Tibial nerve (tissue), 4 donors: ENCODE measurements at regions not wholly inside any gene's neighbourhood (a gene's known extent, or its start where the extent isn't known, plus 50 kb on each side); places are given as distances from the start of the nearest gene placed in this dataset.

Experiments
- DNase-seq, 2 donors: peaks; one replicate each; pipeline ENCODE4 v3.0.0-alpha.2; 2019; ENCODE audit warnings: low spot score in 2 of 2
- H3K27ac ChIP-seq, 4 donors: fragments of 200-600 bp; sonication (generic) in 3 of 4; one replicate each; pipeline ENCODE4 v1.5.1; 2017 to 2019; ENCODE audit warnings: mild to moderate bottlenecking in 1 of 4
- H3K27me3 ChIP-seq, 2 donors: fragments of 200-600 bp; sonication (generic) in 1 of 2; one replicate each; pipeline versions ENCODE4 v1.5.1 to v1.6.0; 2017 to 2019
- H3K36me3 ChIP-seq, 3 donors: fragments of 200-600 bp; sonication (generic); one replicate each; pipeline ENCODE4 v1.5.1; 2018 to 2019
- H3K4me1 ChIP-seq, 4 donors: fragments of 200-600 bp; sonication (generic) in 3 of 4; one replicate each; pipeline ENCODE4 v1.5.1; 2017 to 2019
- H3K4me3 ChIP-seq, 4 donors: fragments of 200-600 bp; sonication (generic) in 3 of 4; one replicate each; pipeline ENCODE4 v1.5.1; 2017 to 2019; ENCODE audit warnings: mild to moderate bottlenecking in 1 of 4, moderate library complexity in 1 of 4
- H3K9me3 ChIP-seq, 4 donors: fragments of 200-600 bp; sonication (generic) in 3 of 4; one replicate each; pipeline ENCODE4 v1.5.1; 2017 to 2019
- EP300 ChIP-seq, 2 donors: sonication (generic); formaldehyde crosslinking; IDR thresholded peaks; one replicate each; pipeline ENCODE4 v1.6.1; 2017; ENCODE audit warnings: antibody characterized with exemption in 2 of 2, mild to moderate bottlenecking in 1 of 2
- POLR2A ChIP-seq, 2 donors: fragments of 450-650 bp; IDR thresholded peaks; one replicate each; pipeline ENCODE4 v1.6.1; 2017; ENCODE audit warnings: antibody characterized with exemption in 2 of 2, mild to moderate bottlenecking in 2 of 2, moderate library complexity in 2 of 2
- WGBS, 2 donors: methylation state at CpG; one replicate each; pipeline ENCODE4 v1.1.5; 2018; 5-methylcytosine and 5-hydroxymethylcytosine counted together
- TF ChIP-seq, protein P1 (sequence below), 5 experiments: fragments of 200-600 bp in 3 of 5; fragments of 450-650 bp in 2 of 5; sonication (generic) in 3 of 5; IDR thresholded peaks; one replicate each; pipeline ENCODE4 v1.5.1; 2016 to 2019; ENCODE audit warnings: antibody characterized with exemption in 5 of 5, mild to moderate bottlenecking in 3 of 5, moderate library complexity in 2 of 5

DNA sequence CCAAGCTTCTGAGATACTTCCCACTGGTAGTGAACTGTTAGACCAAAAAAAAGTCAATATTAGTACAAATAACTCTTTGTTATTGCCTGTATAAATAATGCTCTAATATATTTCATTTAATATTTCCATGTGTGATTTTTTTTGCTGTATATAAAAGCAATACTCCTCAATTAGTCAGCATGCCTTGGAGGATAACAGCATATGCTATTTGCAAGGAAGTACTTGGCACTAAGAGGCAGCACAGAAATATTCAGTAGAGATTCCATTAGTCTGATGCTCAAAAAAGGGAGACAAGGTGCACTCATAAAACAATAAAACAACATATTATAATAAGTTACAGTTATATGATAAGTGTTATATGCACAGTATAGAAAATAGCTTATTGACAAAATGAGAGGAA lies 296.6 kb upstream of the MPDZ start:
- no peaks in the 10 kb centered on the region for H3K9me3 ChIP-seq
- H3K27ac ChIP-seq: no peak overlapping the region
- no peaks in the 10 kb centered on the region for H3K36me3 ChIP-seq
- no peak for DNase-seq
- no peaks in the 10 kb centered on the region for H3K4me1 ChIP-seq
- no peak overlapping the region for H3K4me3 ChIP-seq
- TF ChIP-seq POLR2A (IDR thresholded peaks at IDR 0.05) (no peak), EP300 (IDR thresholded peaks at IDR 0.05) (no peak)
- TF ChIP-seq, protein P1, sequence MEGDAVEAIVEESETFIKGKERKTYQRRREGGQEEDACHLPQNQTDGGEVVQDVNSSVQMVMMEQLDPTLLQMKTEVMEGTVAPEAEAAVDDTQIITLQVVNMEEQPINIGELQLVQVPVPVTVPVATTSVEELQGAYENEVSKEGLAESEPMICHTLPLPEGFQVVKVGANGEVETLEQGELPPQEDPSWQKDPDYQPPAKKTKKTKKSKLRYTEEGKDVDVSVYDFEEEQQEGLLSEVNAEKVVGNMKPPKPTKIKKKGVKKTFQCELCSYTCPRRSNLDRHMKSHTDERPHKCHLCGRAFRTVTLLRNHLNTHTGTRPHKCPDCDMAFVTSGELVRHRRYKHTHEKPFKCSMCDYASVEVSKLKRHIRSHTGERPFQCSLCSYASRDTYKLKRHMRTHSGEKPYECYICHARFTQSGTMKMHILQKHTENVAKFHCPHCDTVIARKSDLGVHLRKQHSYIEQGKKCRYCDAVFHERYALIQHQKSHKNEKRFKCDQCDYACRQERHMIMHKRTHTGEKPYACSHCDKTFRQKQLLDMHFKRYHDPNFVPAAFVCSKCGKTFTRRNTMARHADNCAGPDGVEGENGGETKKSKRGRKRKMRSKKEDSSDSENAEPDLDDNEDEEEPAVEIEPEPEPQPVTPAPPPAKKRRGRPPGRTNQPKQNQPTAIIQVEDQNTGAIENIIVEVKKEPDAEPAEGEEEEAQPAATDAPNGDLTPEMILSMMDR (IDR thresholded peaks at IDR 0.05): no peak
- no peaks in the 10 kb centered on the region for H3K27me3 ChIP-seq

DNA sequence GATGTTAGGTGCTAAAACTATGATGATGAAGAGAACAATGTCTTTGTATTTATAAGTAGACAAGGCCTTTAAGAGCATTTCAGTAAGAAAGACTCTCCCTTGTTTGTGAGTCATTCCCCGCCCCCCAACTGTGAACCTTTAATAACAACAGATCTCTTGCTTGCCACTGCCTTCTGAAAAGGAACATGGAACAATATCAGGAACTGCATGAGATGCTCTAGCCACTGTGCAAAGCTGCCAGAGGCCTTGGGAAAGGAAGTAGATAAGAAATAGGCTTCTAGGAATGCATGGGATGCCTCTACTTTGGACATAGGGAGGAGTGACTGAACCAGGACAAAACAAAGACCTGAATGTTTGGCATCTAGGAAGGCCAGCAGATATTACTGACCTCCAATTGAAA lies 296.1 kb upstream of the MPDZ start:
- H3K4me3 ChIP-seq: no peak overlapping the region
- no peaks in the 10 kb centered on the region for H3K36me3 ChIP-seq
- H3K27ac ChIP-seq: no peak overlapping the region
- H3K9me3 ChIP-seq: no peaks in the 10 kb centered on the region
- DNase-seq: no peak
- H3K27me3 ChIP-seq: no peaks in the 10 kb centered on the region
- TF ChIP-seq, protein P1 (IDR thresholded peaks at IDR 0.05): no peak
- TF ChIP-seq POLR2A (IDR thresholded peaks at IDR 0.05): no peak
- peak in 1 of 2 donors; percentile 29 for TF ChIP-seq EP300 (IDR thresholded peaks at IDR 0.05)
- H3K4me1 ChIP-seq: peaks cover 0 to 5% (median 1%) of the 10 kb centered on the region in 4 donors
- WGBS, 2 donors: 96 to 100% methylated on average over 1 of the region's 1 CpG

DNA sequence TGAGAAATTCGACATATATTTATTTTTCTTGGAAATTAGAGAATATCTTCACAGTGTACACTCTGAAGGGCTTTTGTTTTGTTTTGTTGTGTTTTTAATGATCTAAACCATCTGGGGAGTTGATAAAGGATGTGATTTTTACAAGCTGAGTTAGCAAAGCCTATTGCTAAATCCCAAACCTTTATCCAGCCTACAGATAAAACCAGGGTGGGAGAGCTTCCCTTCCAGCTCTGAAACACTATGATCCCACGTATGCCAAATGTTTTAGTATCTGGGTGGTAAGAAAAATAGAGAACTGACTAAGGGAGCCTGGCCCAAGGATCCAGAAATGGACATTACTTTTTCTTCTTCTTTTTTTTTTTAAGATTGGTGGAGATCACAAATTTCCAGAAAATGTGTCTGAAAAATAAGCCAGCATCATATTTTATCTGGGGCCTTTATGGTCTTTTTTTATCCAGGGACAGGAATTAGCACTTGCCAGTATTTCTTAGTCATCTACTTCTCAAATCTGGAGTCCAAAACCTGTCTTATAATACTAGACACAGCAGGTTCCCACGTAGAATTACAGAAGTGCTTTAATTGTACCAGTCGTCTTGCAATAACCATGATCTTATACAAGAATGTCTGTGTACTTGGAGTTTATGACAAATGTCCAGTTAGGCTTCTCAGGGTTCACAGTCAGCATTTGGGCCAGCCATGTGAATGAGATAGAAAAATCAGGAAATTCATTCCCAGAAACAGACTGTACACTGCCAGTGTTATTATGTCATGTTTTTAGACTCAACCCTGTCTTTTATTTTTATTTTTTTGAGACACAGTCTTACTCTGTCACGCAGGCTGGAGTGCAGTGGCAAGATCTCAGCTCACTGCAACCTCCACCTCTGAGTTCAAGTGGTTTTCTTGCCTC lies 290.8 kb upstream of the MPDZ start:
- 45 to 46% methylated on average over 5 of the region's 5 CpGs for WGBS, 2 donors

DNA sequence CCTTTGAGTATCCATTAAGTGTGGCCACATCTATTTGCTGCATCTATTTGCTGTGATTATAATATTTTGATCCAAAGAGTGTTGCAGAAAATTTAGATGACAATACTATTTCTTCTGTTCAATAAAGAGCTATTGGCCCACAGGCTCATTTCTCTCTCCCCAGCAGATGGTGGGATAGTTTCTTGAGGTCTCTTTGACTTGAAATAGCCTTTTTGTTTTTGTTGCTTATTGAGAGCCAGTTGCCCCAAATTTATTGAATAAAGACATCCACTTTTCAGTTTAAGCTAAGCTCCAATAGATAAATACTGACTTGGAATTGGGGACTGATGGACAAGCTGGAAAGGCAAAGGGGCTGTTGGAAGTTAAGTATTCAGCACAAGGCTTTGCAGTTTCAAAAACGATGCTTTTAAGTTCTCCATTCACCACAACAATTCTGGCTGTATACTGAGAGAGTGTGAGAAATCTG lies 290.1 kb upstream of the MPDZ start:
- no peaks in the 10 kb centered on the region for H3K36me3 ChIP-seq
- no peak for DNase-seq
- H3K27me3 ChIP-seq: no peaks in the 10 kb centered on the region
- peak overlapping the region in 2 of 4 donors; percentile 85 to 93 for H3K27ac ChIP-seq
- no peaks in the 10 kb centered on the region for H3K9me3 ChIP-seq
- H3K4me1 ChIP-seq: peaks cover 0 to 39% (median 15%) of the 10 kb centered on the region in 4 donors
- no peak overlapping the region for H3K4me3 ChIP-seq
- TF ChIP-seq POLR2A (IDR thresholded peaks at IDR 0.05) (no peak), EP300 (IDR thresholded peaks at IDR 0.05) (no peak)
- TF ChIP-seq, protein P1 (IDR thresholded peaks at IDR 0.05): no peak
- 19 to 26% methylated on average over 1 of the region's 1 CpG for WGBS, 2 donors

More for the DNA sequence above, 290.8 kb upstream of the MPDZ start:
- Histone ChIP-seq H3K27ac (peak overlapping the region in 2 of 4 donors; percentile 85 to 93), H3K36me3 (no peaks in the 10 kb centered on the region), H3K27me3 (no peaks in the 10 kb centered on the region), H3K4me3 (no peak overlapping the region), H3K9me3 (no peaks in the 10 kb centered on the region), H3K4me1 (peaks cover 0 to 39% (median 15%) of the 10 kb centered on the region in 4 donors)
- DNase-seq: no peak
- no peak for TF ChIP-seq EP300 (IDR thresholded peaks at IDR 0.05)
- no peak for TF ChIP-seq POLR2A (IDR thresholded peaks at IDR 0.05)
- TF ChIP-seq, protein P1 (IDR thresholded peaks at IDR 0.05): no peak
